Duodenal mucosa (tissue), 2 donors: ENCODE measurements at regions not wholly inside any gene's neighbourhood (a gene's known extent, or its start where the extent isn't known, plus 50 kb on each side); places are given as distances from the start of the nearest gene placed in this dataset.
"Not testable (repeated sequence)": the region's sequence is repeated elsewhere in the genome, so short reads cannot be mapped to it uniquely, and the experiment has no call there.

ENCODE experiments used
- H3K27ac ChIP-seq: one replicate; pipeline ENCODE4 v1.7.0; 2013; ENCODE audit warnings: low read depth, low read length
- H3K27me3 ChIP-seq, 2 donors: one replicate each; pipeline ENCODE4 v1.7.0; 2013; ENCODE audit warnings: low read length in 2 of 2, control low read depth in 1 of 2; ENCODE audit not compliant: insufficient read depth in 2 of 2, control insufficient read depth in 1 of 2
- H3K36me3 ChIP-seq, 2 donors: one replicate each; pipeline ENCODE4 v1.7.0; 2013; ENCODE audit warnings: low read length in 2 of 2, control low read depth in 1 of 2; ENCODE audit not compliant: insufficient read depth in 2 of 2, control insufficient read depth in 1 of 2
- H3K4me1 ChIP-seq, 2 donors: one replicate each; pipeline ENCODE4 v1.7.0; 2013; ENCODE audit warnings: low read length in 2 of 2, control low read depth in 1 of 2; ENCODE audit not compliant: insufficient read depth in 2 of 2, control insufficient read depth in 1 of 2
- H3K4me3 ChIP-seq, 2 donors: one replicate each; pipeline ENCODE4 v1.7.0; 2013; ENCODE audit warnings: low read length in 2 of 2, low read depth in 1 of 2
- H3K9ac ChIP-seq, 2 donors: one replicate each; pipeline ENCODE4 v1.7.0; 2013; ENCODE audit warnings: low read length in 2 of 2, low read depth in 1 of 2
- H3K9me3 ChIP-seq, 2 donors: one replicate each; pipeline ENCODE4 v1.7.0; 2013; ENCODE audit warnings: low read length in 2 of 2, control low read depth in 1 of 2; ENCODE audit not compliant: control insufficient read depth in 1 of 2

DNA sequence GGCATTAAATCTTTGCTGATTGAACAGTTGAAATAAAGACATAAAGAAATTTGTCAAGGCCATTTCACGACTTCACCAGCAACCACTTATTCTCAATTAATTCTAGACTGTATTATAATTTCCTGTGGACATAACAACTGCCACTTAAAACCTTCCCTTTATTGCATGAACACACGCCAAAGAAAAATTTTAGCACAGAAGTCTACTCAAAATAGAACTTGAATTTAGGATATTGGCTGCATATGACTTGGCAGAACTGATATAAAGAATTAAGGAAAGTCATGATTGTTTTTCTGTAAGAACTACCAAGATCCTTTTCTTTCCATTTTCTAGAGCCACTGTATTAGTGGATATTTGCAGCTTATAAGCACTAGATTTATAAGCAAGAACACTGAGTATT lies 226.5 kb upstream of the AKR1E2 start:
- H3K4me3 ChIP-seq: no peak overlapping the region
- H3K36me3 ChIP-seq: no peaks in the 10 kb centered on the region
- H3K9ac ChIP-seq: no peak overlapping the region
- no peak overlapping the region for H3K27ac ChIP-seq
- H3K4me1 ChIP-seq: no peaks in the 10 kb centered on the region
- no peaks in the 10 kb centered on the region for H3K27me3 ChIP-seq
- no peaks in the 10 kb centered on the region for H3K9me3 ChIP-seq

DNA sequence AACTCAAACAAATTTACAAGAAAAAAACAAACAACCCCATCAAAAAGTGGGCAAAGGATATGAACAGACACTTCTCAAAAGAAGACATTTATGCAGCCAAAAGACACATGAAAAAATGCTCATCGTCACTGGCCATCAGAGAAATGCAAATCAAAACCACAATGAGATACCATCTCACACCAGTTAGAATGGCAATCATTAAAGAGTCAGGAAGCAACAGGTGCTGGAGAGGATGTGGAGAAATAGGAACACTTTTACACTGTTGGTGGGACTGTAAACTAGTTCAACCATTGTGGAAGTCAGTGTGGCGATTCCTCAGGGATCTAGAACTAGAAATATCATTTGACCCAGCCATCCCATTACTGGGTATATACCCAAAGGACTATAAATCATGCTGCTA lies 228.1 kb upstream of the AKR1E2 start:
- not testable (repeated sequence) for H3K4me3 ChIP-seq, H3K27me3 ChIP-seq, H3K9me3 ChIP-seq, H3K27ac ChIP-seq, H3K9ac ChIP-seq, H3K36me3 ChIP-seq, H3K4me1 ChIP-seq

DNA sequence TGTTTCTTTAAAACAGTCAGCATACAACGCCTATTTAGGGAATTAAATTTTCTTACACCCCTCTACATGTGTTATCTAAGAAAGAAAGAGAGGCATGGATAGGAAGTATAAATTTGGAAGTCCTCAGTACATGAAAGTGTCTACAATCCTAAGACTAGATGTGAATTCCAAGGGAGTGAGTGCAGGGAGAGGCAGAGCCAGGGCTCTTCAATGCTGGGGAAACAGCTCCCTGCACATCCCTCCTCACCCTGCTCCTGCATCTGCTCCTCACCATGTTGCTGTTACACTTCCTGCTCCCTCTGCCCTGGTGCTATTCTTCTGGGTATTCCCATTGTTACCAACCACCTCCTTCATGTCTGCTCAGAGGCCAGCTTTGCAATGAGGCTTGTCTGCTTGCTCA lies 229.1 kb upstream of the AKR1E2 start:
- H3K27me3 ChIP-seq: no peaks in the 10 kb centered on the region
- no peak overlapping the region for H3K9ac ChIP-seq
- no peaks in the 10 kb centered on the region for H3K4me1 ChIP-seq
- no peaks in the 10 kb centered on the region for H3K9me3 ChIP-seq
- no peaks in the 10 kb centered on the region for H3K36me3 ChIP-seq
- H3K27ac ChIP-seq: no peak overlapping the region
- no peak overlapping the region for H3K4me3 ChIP-seq

DNA sequence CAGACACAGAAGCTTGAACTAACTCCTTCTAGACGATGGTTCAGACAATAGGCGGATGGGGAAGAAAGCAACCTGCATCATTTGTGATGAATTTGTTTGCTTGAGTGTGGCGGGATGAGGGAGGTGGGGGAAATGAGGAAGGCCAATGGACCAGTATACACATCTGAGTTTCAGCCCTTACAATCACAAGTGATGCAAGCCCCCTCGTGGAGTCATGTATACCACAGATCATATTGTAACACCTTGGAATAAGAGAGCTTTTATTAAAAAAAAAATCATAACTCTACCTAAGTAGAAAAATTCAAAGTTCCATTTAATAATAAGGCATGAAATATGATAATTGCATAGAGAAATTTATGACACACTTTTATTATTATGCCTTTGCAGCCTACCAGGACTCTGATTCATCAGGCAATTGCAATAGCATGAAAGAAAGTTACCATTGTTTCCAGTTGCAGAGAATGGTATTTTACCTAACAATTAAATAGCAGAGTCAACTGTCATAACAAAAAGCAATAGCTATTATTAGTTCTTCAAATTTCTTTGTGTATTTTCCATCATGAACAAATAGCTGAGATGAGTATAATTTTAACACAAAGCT lies 230.2 kb upstream of the AKR1E2 start:
- Histone ChIP-seq H3K4me3 (no peak overlapping the region), H3K9ac (no peak overlapping the region), H3K9me3 (no peaks in the 10 kb centered on the region), H3K4me1 (no peaks in the 10 kb centered on the region), H3K27ac (no peak overlapping the region), H3K27me3 (no peaks in the 10 kb centered on the region), H3K36me3 (no peaks in the 10 kb centered on the region)

DNA sequence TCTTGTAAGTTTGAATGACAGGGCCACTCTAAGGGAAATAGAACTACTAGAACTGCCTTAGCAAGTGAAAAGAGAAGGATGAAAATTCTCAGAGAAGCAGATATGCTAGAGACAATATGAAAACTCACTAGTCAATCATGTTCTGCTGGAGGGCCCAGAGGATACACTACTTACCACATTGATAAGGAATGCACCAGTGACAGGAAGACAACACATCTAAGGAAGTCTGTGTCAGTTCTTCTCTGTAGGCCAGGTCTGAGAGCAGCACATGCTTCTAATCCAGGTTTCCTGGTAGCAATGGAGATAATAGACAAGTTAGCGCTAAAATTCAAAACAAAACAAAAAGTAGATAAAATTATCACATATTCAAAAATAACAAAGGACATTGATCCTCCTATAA lies 235.2 kb upstream of the AKR1E2 start:
- Histone ChIP-seq H3K4me3 (no peak overlapping the region), H3K9ac (no peak overlapping the region), H3K9me3 (no peaks in the 10 kb centered on the region), H3K36me3 (no peaks in the 10 kb centered on the region), H3K27ac (no peak overlapping the region), H3K27me3 (no peaks in the 10 kb centered on the region), H3K4me1 (no peaks in the 10 kb centered on the region)

DNA sequence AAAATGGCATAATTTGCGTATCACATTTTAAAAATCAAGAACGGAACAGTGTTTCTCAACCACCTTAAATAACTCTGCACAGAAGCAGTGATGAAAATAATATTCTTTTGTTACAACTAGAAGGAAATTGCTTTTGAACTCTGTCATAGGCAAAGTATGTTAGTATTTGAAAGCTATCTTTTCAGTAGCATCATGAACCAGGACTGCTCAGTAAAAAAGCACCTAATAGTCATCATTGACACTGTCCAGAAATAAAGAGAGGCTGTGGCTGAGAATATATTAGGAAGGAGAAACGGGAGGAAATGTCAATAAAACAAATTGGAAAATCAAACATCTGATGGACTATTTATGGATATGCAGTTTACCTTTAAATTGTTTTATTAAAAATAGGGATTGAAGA lies 237.2 kb upstream of the AKR1E2 start:
- H3K9ac ChIP-seq: no peak overlapping the region
- no peaks in the 10 kb centered on the region for H3K4me1 ChIP-seq
- H3K27me3 ChIP-seq: no peaks in the 10 kb centered on the region
- no peak overlapping the region for H3K27ac ChIP-seq
- H3K4me3 ChIP-seq: no peak overlapping the region
- H3K36me3 ChIP-seq: no peaks in the 10 kb centered on the region
- no peaks in the 10 kb centered on the region for H3K9me3 ChIP-seq

DNA sequence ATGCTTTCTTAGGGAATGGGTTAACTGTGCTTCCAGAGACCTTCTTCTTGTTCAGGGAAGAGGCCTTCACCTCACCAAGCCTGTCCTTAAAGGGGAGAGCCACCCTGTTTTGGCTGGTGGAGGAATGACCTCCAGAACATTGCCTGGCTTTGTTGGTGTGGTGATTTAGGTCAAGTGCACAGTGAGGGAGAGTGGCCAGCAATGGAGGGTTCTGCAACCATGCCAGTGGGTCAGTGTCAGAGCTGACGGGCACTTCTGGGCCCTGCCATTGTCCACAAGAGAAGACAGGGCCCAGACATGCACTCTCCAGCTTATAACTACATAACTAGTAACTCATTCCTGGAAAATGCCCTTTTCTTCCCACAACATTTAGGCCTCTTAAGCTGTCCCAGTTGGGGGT lies 238.5 kb upstream of the AKR1E2 start:
- no peaks in the 10 kb centered on the region for H3K4me1 ChIP-seq
- H3K27me3 ChIP-seq: no peaks in the 10 kb centered on the region
- no peak overlapping the region for H3K27ac ChIP-seq
- no peaks in the 10 kb centered on the region for H3K9me3 ChIP-seq
- H3K36me3 ChIP-seq: no peaks in the 10 kb centered on the region
- no peak overlapping the region for H3K4me3 ChIP-seq
- H3K9ac ChIP-seq: no peak overlapping the region

DNA sequence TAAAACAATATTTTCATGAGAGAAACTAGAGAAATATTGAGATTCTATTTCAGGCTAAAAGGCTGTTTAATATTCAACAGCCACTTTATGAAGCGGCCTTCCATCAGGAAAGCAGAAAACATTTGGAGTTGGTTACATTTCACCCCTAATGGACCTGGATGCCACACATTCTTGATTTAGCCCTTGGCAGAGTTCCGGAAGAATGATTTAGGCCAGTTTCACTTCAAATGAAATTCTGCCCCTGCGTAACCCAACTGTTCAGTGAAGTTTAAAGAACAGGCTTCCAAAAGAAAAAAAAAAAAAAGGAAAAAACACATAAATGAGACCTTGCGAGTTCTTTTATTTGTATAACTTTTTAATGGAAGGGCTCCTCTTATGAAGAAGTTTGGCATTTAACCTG lies 239.2 kb upstream of the AKR1E2 start:
- H3K27me3 ChIP-seq: no peaks in the 10 kb centered on the region
- H3K36me3 ChIP-seq: no peaks in the 10 kb centered on the region
- no peak overlapping the region for H3K9ac ChIP-seq
- no peaks in the 10 kb centered on the region for H3K9me3 ChIP-seq
- no peaks in the 10 kb centered on the region for H3K4me1 ChIP-seq
- no peak overlapping the region for H3K4me3 ChIP-seq
- no peak overlapping the region for H3K27ac ChIP-seq

DNA sequence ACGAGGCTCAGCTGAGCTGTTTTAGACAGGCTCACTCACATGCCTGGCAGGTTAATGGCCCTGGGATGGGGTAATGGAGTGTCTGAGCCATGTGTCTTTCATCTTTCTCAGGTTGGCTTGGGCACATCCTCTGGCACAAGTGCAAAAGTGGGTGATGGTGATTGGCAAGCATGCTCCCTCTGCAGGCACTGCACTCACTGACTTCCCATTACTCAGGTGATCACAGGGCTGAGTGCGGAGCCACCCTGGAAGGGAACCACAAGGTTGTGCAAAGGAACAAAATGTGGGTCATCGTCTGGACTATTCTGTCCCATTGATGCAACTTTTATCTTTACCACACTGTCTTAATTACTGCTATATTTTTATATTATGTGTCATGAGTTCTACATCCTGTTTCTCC lies 244.1 kb upstream of the AKR1E2 start:
- Histone ChIP-seq H3K9ac (no peak overlapping the region), H3K4me3 (no peak overlapping the region), H3K27ac (no peak overlapping the region), H3K4me1 (no peaks in the 10 kb centered on the region), H3K27me3 (no peaks in the 10 kb centered on the region), H3K9me3 (no peaks in the 10 kb centered on the region), H3K36me3 (no peaks in the 10 kb centered on the region)

DNA sequence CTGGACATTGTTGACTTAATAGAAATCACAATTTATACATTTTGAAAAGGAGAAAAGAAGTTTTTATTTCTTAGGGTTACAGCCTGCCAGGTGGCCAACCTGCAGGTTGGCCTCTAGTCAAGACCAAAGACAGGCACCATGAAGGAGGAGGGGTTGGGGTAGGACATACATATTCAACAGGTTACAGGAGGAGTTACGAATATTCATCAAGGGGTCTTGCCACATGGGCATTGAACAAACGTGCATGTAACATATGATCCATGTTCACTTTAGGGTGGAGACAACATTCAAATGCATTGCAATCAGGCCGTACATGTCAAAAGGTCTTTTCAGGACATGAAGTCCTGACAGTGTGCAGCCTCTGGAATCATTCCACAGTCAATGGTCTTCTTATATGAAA lies 246.2 kb upstream of the AKR1E2 start:
- Histone ChIP-seq H3K27ac (no peak overlapping the region), H3K9ac (no peak overlapping the region), H3K27me3 (no peaks in the 10 kb centered on the region), H3K4me1 (no peaks in the 10 kb centered on the region), H3K9me3 (no peaks in the 10 kb centered on the region), H3K4me3 (no peak overlapping the region), H3K36me3 (no peaks in the 10 kb centered on the region)

DNA sequence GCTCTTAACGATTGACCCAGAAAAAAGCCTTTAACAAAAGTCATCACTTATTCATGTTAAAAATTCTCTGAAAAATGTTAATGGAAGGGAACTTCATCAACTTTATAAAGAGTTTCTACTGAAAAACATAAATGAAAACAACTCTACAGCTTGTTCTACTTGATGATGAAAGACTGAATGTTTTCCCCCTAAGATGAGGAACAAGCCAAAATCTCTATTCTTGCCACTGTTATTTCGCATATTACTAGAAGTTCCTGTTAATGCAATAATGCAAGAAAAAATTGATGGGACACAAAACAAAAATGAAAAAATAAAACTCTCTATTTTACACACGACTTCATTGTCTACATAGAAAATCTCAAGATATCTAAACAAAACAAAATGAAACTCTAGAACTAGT lies 249.8 kb upstream of the AKR1E2 start:
- H3K9ac ChIP-seq: no peak overlapping the region
- H3K4me3 ChIP-seq: no peak overlapping the region
- H3K27ac ChIP-seq: no peak overlapping the region
- H3K27me3 ChIP-seq: no peaks in the 10 kb centered on the region
- no peaks in the 10 kb centered on the region for H3K36me3 ChIP-seq
- H3K9me3 ChIP-seq: no peaks in the 10 kb centered on the region
- no peaks in the 10 kb centered on the region for H3K4me1 ChIP-seq
